ENCODE measurements at regions not wholly inside any gene's neighbourhood (a gene's known extent, or its start where the extent isn't known, plus 50 kb on each side); places are given as distances from the start of the nearest gene placed in this dataset.

DNA sequence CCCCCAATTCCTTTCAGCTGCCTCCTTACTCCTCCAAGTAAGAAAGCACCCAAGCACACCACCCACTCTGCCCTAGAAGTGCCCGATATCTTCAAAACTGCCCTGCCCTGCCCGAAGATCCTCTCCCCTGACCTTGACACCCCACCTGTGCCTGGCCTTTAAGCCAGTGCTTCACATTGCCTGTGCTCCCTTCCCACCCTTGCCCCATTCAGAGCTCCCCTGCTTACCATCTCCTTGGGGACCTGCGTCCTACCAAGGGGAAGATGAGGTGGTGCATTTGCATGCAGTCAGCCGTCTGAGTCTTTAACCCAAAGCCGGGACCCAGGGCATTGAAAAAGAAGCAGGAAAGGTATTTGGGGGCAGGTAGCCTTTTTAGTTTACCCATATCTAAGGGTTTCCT, 73.5 kb upstream of the SLCO3A1 start:
- no peaks in the 10 kb centered on the region for H3K9me2 ChIP-seq (ENCODE audit: insufficient read depth)
- no peak overlapping the region for H3K9ac ChIP-seq (ENCODE audit: low read length)
- H3K4me3 ChIP-seq (replicated peaks in 1 of 2; ENCODE audit: low read depth in 1 of 2, low read length in 2 of 2): no peak overlapping the region
- TF ChIP-seq POLR2AphosphoS5 (IDR thresholded peaks at IDR 0.05; ENCODE audit: low read depth, low read length): no peak
- no peak for TF ChIP-seq FOSL1 (IDR thresholded peaks at IDR 0.05; ENCODE audit: low read depth)
- TF ChIP-seq, protein P1, sequence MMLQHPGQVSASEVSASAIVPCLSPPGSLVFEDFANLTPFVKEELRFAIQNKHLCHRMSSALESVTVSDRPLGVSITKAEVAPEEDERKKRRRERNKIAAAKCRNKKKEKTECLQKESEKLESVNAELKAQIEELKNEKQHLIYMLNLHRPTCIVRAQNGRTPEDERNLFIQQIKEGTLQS (IDR thresholded peaks at IDR 0.05): no peak
- TF ChIP-seq EZH2phosphoT487 (IDR thresholded peaks at IDR 0.05; ENCODE audit: borderline replicate concordance): no peak
- H3K27me3 ChIP-seq (ENCODE audit: insufficient read depth, low read length): peaks cover 23% of the 10 kb centered on the region; the same call in 1 of the 2 replicates
- H3K9me3 ChIP-seq (ENCODE audit: control insufficient read depth in 1 of 2, insufficient read depth in 1 of 2, low read depth in 1 of 2, low read length in 2 of 2): no peaks in the 10 kb centered on the region
- POLR2A ChIA-PET: no interaction called here
- no peak overlapping the region for H3K4me2 ChIP-seq (ENCODE audit: low read length)
- no peak for ATAC-seq
- no peak for DNase-seq (ENCODE audit: low read depth, low spot score)
- CTCF ChIA-PET: no interaction called here
- H3K4me1 ChIP-seq (ENCODE audit: control insufficient read depth in 1 of 2, insufficient read depth in 2 of 2, low read length in 2 of 2): no peaks in the 10 kb centered on the region
- no peaks in the 10 kb centered on the region for H4K20me1 ChIP-seq (ENCODE audit: insufficient read depth)
- intact Hi-C loops (cut with micrococcal nuclease): no loop called here
- no peak overlapping the region for H2AFZ ChIP-seq (ENCODE audit: low read depth, low read length, poor library complexity, severe bottlenecking)
- RAD21 ChIA-PET (ENCODE audit: low non-redundant PET in 1 of 2, low total read pairs in 2 of 2, uncharacterized antibody in 2 of 2, unreplicated experiment in 2 of 2): no interaction called here
- BruUV-seq (replicated peaks): no TSS peak
- H3K36me3 ChIP-seq (ENCODE audit: control insufficient read depth in 1 of 2, insufficient read depth in 2 of 2, low read length in 2 of 2): no peaks in the 10 kb centered on the region
- no peak overlapping the region for H3K27ac ChIP-seq (ENCODE audit: low read depth, low read length)
- H3K79me2 ChIP-seq (ENCODE audit: insufficient read depth, low read length): no peaks in the 10 kb centered on the region

DNA sequence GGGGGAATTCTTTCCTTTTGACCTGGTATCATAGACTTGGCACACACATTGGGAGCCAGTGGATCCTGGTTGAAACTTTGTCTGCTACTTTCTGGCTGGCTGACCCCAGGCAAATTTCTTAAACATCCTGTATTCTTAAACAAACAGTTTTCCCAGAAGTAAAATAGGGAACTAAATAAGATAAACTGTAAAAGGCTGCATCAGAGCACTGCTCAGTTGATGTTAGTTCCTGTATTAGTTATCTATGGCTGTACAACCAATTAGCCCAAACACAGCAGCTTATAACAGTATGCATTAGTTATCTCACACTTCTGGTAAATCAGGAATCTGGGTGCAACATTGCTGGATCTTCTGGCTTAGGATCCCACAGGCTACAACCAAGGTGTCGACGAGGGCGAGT, 73.1 kb upstream of the SLCO3A1 start:
- Histone ChIP-seq H3K4me1 (ENCODE audit: control insufficient read depth in 1 of 2, insufficient read depth in 2 of 2, low read length in 2 of 2) (no peaks in the 10 kb centered on the region), H3K9ac (ENCODE audit: low read length) (no peak overlapping the region), H3K27ac (ENCODE audit: low read depth, low read length) (no peak overlapping the region), H3K27me3 (ENCODE audit: insufficient read depth, low read length) (peaks cover 24% of the 10 kb centered on the region; the same call in 1 of the 2 replicates), H3K9me3 (ENCODE audit: control insufficient read depth in 1 of 2, insufficient read depth in 1 of 2, low read depth in 1 of 2, low read length in 2 of 2) (no peaks in the 10 kb centered on the region), H3K79me2 (ENCODE audit: insufficient read depth, low read length) (no peaks in the 10 kb centered on the region), H3K9me2 (ENCODE audit: insufficient read depth) (no peaks in the 10 kb centered on the region), H3K4me3 (replicated peaks in 1 of 2; ENCODE audit: low read depth in 1 of 2, low read length in 2 of 2) (no peak overlapping the region), H3K36me3 (ENCODE audit: control insufficient read depth in 1 of 2, insufficient read depth in 2 of 2, low read length in 2 of 2) (no peaks in the 10 kb centered on the region), H2AFZ (ENCODE audit: low read depth, low read length, poor library complexity, severe bottlenecking) (no peak overlapping the region), H4K20me1 (ENCODE audit: insufficient read depth) (no peaks in the 10 kb centered on the region), H3K4me2 (ENCODE audit: low read length) (no peak overlapping the region)
- CTCF ChIA-PET: no interaction called here
- POLR2A ChIA-PET: no interaction called here
- no TSS peak for BruUV-seq (replicated peaks)
- no peak for DNase-seq (ENCODE audit: low read depth, low spot score)
- RAD21 ChIA-PET (ENCODE audit: low non-redundant PET in 1 of 2, low total read pairs in 2 of 2, uncharacterized antibody in 2 of 2, unreplicated experiment in 2 of 2): no interaction called here
- TF ChIP-seq YY1 (IDR thresholded peaks at IDR 0.05; ENCODE audit: extremely low read depth, insufficient replicate concordance, low read depth, low read length) (no peak), CBX3 (IDR thresholded peaks at IDR 0.05; ENCODE audit: low read depth) (no peak), SIN3A (IDR thresholded peaks at IDR 0.05; ENCODE audit: low read depth) (no peak), POLR2AphosphoS5 (IDR thresholded peaks at IDR 0.05; ENCODE audit: low read depth, low read length) (no peak), EZH2 (IDR thresholded peaks at IDR 0.05) (no peak), ZFX (IDR thresholded peaks at IDR 0.05) (no peak), CEBPB (IDR thresholded peaks at IDR 0.05; ENCODE audit: low read depth) (no peak), RAD21 (IDR thresholded peaks at IDR 0.05; ENCODE audit: low read depth) (no peak), FOSL1 (IDR thresholded peaks at IDR 0.05; ENCODE audit: low read depth) (no peak), EZH2phosphoT487 (IDR thresholded peaks at IDR 0.05; ENCODE audit: borderline replicate concordance) (no peak), ELF1 (IDR thresholded peaks at IDR 0.05; ENCODE audit: borderline replicate concordance, low read depth) (no peak), JUND (IDR thresholded peaks at IDR 0.05) (no peak), ZNF274 (IDR thresholded peaks at IDR 0.05; ENCODE audit: low read depth, low read length) (no peak), SRF (IDR thresholded peaks at IDR 0.05; ENCODE audit: low read depth) (no peak), POLR2A (IDR thresholded peaks at IDR 0.05; ENCODE audit: borderline replicate concordance, extremely low read depth, insufficient read depth, insufficient read length) (no peak)
- TF ChIP-seq, protein P2, sequence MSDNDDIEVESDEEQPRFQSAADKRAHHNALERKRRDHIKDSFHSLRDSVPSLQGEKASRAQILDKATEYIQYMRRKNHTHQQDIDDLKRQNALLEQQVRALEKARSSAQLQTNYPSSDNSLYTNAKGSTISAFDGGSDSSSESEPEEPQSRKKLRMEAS (IDR thresholded peaks at IDR 0.05): no peak
- TF ChIP-seq, protein P3, sequence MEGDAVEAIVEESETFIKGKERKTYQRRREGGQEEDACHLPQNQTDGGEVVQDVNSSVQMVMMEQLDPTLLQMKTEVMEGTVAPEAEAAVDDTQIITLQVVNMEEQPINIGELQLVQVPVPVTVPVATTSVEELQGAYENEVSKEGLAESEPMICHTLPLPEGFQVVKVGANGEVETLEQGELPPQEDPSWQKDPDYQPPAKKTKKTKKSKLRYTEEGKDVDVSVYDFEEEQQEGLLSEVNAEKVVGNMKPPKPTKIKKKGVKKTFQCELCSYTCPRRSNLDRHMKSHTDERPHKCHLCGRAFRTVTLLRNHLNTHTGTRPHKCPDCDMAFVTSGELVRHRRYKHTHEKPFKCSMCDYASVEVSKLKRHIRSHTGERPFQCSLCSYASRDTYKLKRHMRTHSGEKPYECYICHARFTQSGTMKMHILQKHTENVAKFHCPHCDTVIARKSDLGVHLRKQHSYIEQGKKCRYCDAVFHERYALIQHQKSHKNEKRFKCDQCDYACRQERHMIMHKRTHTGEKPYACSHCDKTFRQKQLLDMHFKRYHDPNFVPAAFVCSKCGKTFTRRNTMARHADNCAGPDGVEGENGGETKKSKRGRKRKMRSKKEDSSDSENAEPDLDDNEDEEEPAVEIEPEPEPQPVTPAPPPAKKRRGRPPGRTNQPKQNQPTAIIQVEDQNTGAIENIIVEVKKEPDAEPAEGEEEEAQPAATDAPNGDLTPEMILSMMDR (IDR thresholded peaks at IDR 0.05 in 2 of 3, conservative IDR thresholded peaks at IDR 0.05 in 1 of 3; ENCODE audit: borderline replicate concordance in 1 of 3, insufficient read depth in 1 of 3, low read depth in 2 of 3, low read length in 2 of 3): no peak
- intact Hi-C loops (cut with micrococcal nuclease): no loop called here
- no peak for ATAC-seq

Data from HCT116 (cell line).